DOHH2 (cell line): ENCODE measurements at regions not wholly inside any gene's neighbourhood (a gene's known extent, or its start where the extent isn't known, plus 50 kb on each side); places are given as distances from the start of the nearest gene placed in this dataset.

Experiments used
- H3F3A ChIP-seq: fragments of 200-600 bp; sonication (generic), shearing (Covaris generic); 2 replicates; pipeline ENCODE4 v1.6.0; 2016; ENCODE audit warnings: antibody characterized with exemption, mild to moderate bottlenecking; ENCODE audit not compliant: control insufficient read depth, insufficient read depth
- H3K27ac ChIP-seq: fragments of 200-600 bp; sonication (generic); 2 replicates; pipeline ENCODE4 v1.5.1; 2014; ENCODE audit warnings: low read depth, mild to moderate bottlenecking, low read length, moderate library complexity
- H3K27me3 ChIP-seq: fragments of 200-600 bp; sonication (generic); 2 replicates; pipeline ENCODE4 v1.6.1; 2014; ENCODE audit warnings: mild to moderate bottlenecking, low read length, mixed read lengths; ENCODE audit not compliant: control insufficient read depth
- H3K36me3 ChIP-seq: fragments of 200-600 bp; sonication (generic); 2 replicates; pipeline ENCODE4 v1.6.1; 2014; ENCODE audit warnings: mild to moderate bottlenecking, low read length, moderate library complexity, mixed read lengths; ENCODE audit not compliant: control insufficient read depth
- H3K4me1 ChIP-seq: fragments of 200-600 bp; sonication (generic); 2 replicates; pipeline ENCODE4 v1.6.1; 2014; ENCODE audit warnings: mild to moderate bottlenecking, low read length, mixed read lengths; ENCODE audit not compliant: control insufficient read depth
- H3K4me2 ChIP-seq: fragments of 200-600 bp; sonication (generic); 2 replicates; pipeline ENCODE4 v1.6.0; 2014; ENCODE audit warnings: mild to moderate bottlenecking, low read length, moderate library complexity
- H3K4me3 ChIP-seq: fragments of 200-600 bp; sonication (generic); 2 replicates; pipeline ENCODE4 v1.5.1; 2014; ENCODE audit warnings: mild to moderate bottlenecking, low read length, mixed read lengths
- H3K79me2 ChIP-seq: fragments of 200-600 bp; sonication (generic); 2 replicates; pipeline ENCODE4 v1.6.1; 2014; ENCODE audit warnings: mild to moderate bottlenecking, low read length, mixed read lengths; ENCODE audit not compliant: control insufficient read depth
- H3K9me2 ChIP-seq: fragments of 200-600 bp; sonication (generic); replicated peaks from 2 replicates; pipeline ENCODE4 v1.6.1; 2014; ENCODE audit warnings: mild to moderate bottlenecking, low read length, mixed read lengths; ENCODE audit not compliant: control insufficient read depth
- H3K9me3 ChIP-seq: fragments of 200-600 bp; sonication (generic); 2 replicates; pipeline ENCODE4 v1.6.1; 2014; ENCODE audit warnings: antibody characterized with exemption, low read length, mixed read lengths; ENCODE audit not compliant: control insufficient read depth, insufficient read depth
- H4K20me1 ChIP-seq: fragments of 200-600 bp; sonication (generic); 2 replicates; pipeline ENCODE4 v1.6.0; 2014; ENCODE audit warnings: low read depth, mild to moderate bottlenecking, antibody characterized with exemption, low read length, moderate library complexity; ENCODE audit not compliant: control insufficient read depth, insufficient read depth
- CTCF ChIP-seq: fragments of 200-600 bp; sonication (generic); IDR thresholded peaks from one replicate; pipeline ENCODE4 v1.5.1; 2014; ENCODE audit warnings: antibody characterized with exemption, mild to moderate bottlenecking, low read depth, low read length; ENCODE audit not compliant: poor library complexity, severe bottlenecking
- EZH2phosphoT487 ChIP-seq: fragments of 200-600 bp; sonication (generic); IDR thresholded peaks from 2 replicates; pipeline ENCODE4 v1.6.1; 2017; ENCODE audit warnings: borderline replicate concordance, mild to moderate bottlenecking, antibody characterized with exemption, low read length, moderate library complexity, mixed read lengths

DNA sequence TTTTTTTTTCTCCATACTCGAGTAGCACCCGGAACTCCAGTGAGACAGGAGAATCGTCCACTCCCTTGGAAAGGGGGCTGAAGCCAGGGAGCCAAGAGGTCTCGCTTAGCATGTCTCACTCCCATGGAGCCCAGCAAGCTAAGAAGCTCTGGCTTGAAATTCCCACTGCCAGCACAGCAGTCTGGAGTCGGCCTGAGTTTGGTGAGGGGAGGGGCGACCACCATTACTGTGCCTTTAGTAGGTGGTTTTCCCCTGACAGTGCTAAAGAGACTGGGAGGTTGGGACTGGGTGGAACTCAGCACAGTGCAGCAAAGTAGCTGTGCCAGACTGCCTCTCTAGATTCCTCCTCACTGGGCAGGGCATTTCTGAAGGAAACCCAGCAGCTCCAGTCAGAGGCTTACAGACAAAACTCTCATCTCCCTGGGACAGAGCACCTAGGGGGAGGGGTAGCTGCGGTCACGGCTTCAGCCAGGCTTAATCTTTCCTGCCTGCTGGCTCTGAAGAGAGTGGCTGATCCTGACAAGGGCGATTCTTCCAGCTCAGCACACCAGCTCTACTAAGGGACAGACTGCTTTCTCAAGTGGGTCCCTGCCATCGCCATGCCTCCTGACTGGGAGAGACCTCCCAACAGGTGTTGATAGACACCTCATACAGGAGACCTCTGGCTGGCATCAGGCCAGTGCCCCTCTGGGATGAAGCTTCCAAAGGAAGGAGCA, 414.5 kb upstream of the ZNF608 start:
- no peaks in the 10 kb centered on the region for H3K36me3 ChIP-seq
- H4K20me1 ChIP-seq, result no peaks in the 10 kb centered on the region
- H3K4me3 ChIP-seq, result no peak overlapping the region
- no peak for TF ChIP-seq CTCF
- TF ChIP-seq EZH2phosphoT487, result no peak
- H3F3A ChIP-seq, result no peaks in the 10 kb centered on the region
- H3K9me3 ChIP-seq, result no peaks in the 10 kb centered on the region
- H3K27ac ChIP-seq, result no peak overlapping the region
- no peaks in the 10 kb centered on the region for H3K27me3 ChIP-seq
- H3K4me2 ChIP-seq, result no peak overlapping the region
- no peaks in the 10 kb centered on the region for H3K9me2 ChIP-seq
- H3K4me1 ChIP-seq, result no peaks in the 10 kb centered on the region
- H3K79me2 ChIP-seq, result no peaks in the 10 kb centered on the region

- H3K4me2 ChIP-seq, result no peak overlapping the region
- H3K27ac ChIP-seq, result no peak overlapping the region
- H3K27me3 ChIP-seq, result no peaks in the 10 kb centered on the region
- no peaks in the 10 kb centered on the region for H3K79me2 ChIP-seq
- no peaks in the 10 kb centered on the region for H3K9me3 ChIP-seq
- H3K4me3 ChIP-seq, result no peak overlapping the region
- no peaks in the 10 kb centered on the region for H3K4me1 ChIP-seq
- no peaks in the 10 kb centered on the region for H3K36me3 ChIP-seq
- H4K20me1 ChIP-seq, result no peaks in the 10 kb centered on the region
- no peaks in the 10 kb centered on the region for H3F3A ChIP-seq
- no peak for TF ChIP-seq EZH2phosphoT487
- TF ChIP-seq CTCF, result no peak
- no peaks in the 10 kb centered on the region for H3K9me2 ChIP-seq
These were observed 416.3 kb upstream of the ZNF608 start for GRCh38 chr5:125162714-125163113.

- Histone ChIP-seq H4K20me1 (no peaks in the 10 kb centered on the region), H3K4me2 (no peak overlapping the region), H3K27ac (no peak overlapping the region), H3K4me3 (no peak overlapping the region), H3K9me2 (no peaks in the 10 kb centered on the region), H3F3A (no peaks in the 10 kb centered on the region), H3K36me3 (no peaks in the 10 kb centered on the region), H3K9me3 (no peaks in the 10 kb centered on the region), H3K27me3 (no peaks in the 10 kb centered on the region), H3K4me1 (no peaks in the 10 kb centered on the region), H3K79me2 (no peaks in the 10 kb centered on the region)
- TF ChIP-seq CTCF (no peak), EZH2phosphoT487 (no peak)
These were observed 423.0 kb upstream of the ZNF608 start for GRCh38 chr5:125169396-125169795.
